Stomach (tissue), 8 donors: ENCODE measurements at regions not wholly inside any gene's neighbourhood (a gene's known extent, or its start where the extent isn't known, plus 50 kb on each side); places are given as distances from the start of the nearest gene placed in this dataset.
A peak's percentile ranks its signal among the peaks of the same experiment; 100 is the strongest.

Source experiments
- DNase-seq, 2 donors: peaks; one replicate each; pipeline versions ENCODE4 v3.0.0 to v3.0.0-alpha.2; 2013 to 2019
- H3K27ac ChIP-seq, 5 donors: fragments of 200-600 bp in 4 of 5; sonication (generic) in 4 of 5; one replicate each; pipeline ENCODE4 v1.5.1; 2013 to 2019; ENCODE audit warnings: mild to moderate bottlenecking in 1 of 5, moderate library complexity in 1 of 5
- H3K27me3 ChIP-seq, 3 donors: fragments of 200-600 bp; sonication (generic); one replicate each; pipeline ENCODE4 v1.5.1; 2017 to 2019; ENCODE audit warnings: mixed run types in 1 of 3
- H3K36me3 ChIP-seq, 4 donors: fragments of 200-600 bp; sonication (generic); 1 replicate in 3 of 4; 2 replicates in 1 of 4; pipeline ENCODE4 v1.5.1; 2016 to 2019
- H3K4me1 ChIP-seq, 4 donors: fragments of 200-600 bp; sonication (generic); one replicate each; pipeline ENCODE4 v1.5.1; 2016 to 2019
- H3K4me3 ChIP-seq, 4 donors: fragments of 200-600 bp; sonication (generic) in 3 of 4; one replicate each; pipeline ENCODE4 v1.5.1; 2016 to 2019; ENCODE audit warnings: mild to moderate bottlenecking in 1 of 4
- H3K9me3 ChIP-seq, 4 donors: fragments of 200-600 bp; sonication (generic); one replicate each; pipeline ENCODE4 v1.5.1; 2016 to 2019
- CTCF ChIP-seq, 7 experiments: fragments of 450-650 bp in 4 of 7; fragments of 200-600 bp in 3 of 7; sonication (generic) in 3 of 7; IDR thresholded peaks; one replicate each; pipeline ENCODE4 v1.5.1; 2016 to 2019; ENCODE audit warnings: antibody characterized with exemption in 7 of 7, control low read depth in 2 of 7, mild to moderate bottlenecking in 1 of 7
- EP300 ChIP-seq: sonication (generic); formaldehyde crosslinking; IDR thresholded peaks from one replicate; pipeline ENCODE4 v1.6.1; 2017; ENCODE audit warnings: antibody characterized with exemption
- POLR2A ChIP-seq, 4 donors: fragments of 450-650 bp; IDR thresholded peaks; one replicate each; pipeline ENCODE4 v1.6.1; 2016; ENCODE audit warnings: antibody characterized with exemption in 4 of 4, control low read depth in 2 of 4, mild to moderate bottlenecking in 1 of 4, moderate library complexity in 1 of 4
- POLR2AphosphoS5 ChIP-seq, 3 donors: sonication (generic); formaldehyde crosslinking; IDR thresholded peaks; one replicate each; pipeline ENCODE4 v1.6.1; 2016; ENCODE audit warnings: antibody characterized with exemption in 3 of 3
- WGBS, 5 donors: extraction: QIAGEN DNeasy Blood & Tissue Kit in 3 of 5; methylation state at CpG; one replicate each; pipeline versions ENCODE4 v1.1.5 to v1.1.7; 2013 to 2018; 5-methylcytosine and 5-hydroxymethylcytosine counted together
- intact Hi-C: fragments of 100-400 bp; cut with DNase I; formaldehyde crosslinking; loops from one replicate; pipeline ENCODE4 v1.15.1; 2023; ENCODE audit warnings: low total_unique reads
- donor health status: healthy with polysubstance abuse.
- donor health status: Bipolar disorder and iron deficiency.
- donor health status: healthy.

GRCh38 chr15:23750179-23750578 lies 63.1 kb upstream of the NDN start:
- intact Hi-C loops = no loop called here
- H3K4me1 ChIP-seq = no peaks in the 10 kb centered on the region
- H3K4me3 ChIP-seq = no peak overlapping the region
- WGBS, 5 donors = 54 to 66% (median 57%) methylated on average over 4 of the region's 4 CpGs
- peaks cover 0 to 7% (median 2%) of the 10 kb centered on the region in 4 donors for H3K9me3 ChIP-seq
- DNase-seq = no peak
- no peaks in the 10 kb centered on the region for H3K36me3 ChIP-seq
- TF ChIP-seq CTCF (IDR thresholded peaks at IDR 0.05) = no peak
- TF ChIP-seq EP300 = no peak
- no peak for TF ChIP-seq POLR2AphosphoS5 (IDR thresholded peaks at IDR 0.05)
- TF ChIP-seq POLR2A (IDR thresholded peaks at IDR 0.05) = no peak
- H3K27me3 ChIP-seq = no peaks in the 10 kb centered on the region
- H3K27ac ChIP-seq = peak overlapping the region in 1 of 5 donors; percentile 31

GRCh38 chr15:23750776-23751175 lies 63.7 kb upstream of the NDN start:
- no peak overlapping the region for H3K4me3 ChIP-seq
- 37 to 71% (median 51%) methylated on average over 1 of the region's 1 CpG for WGBS, 5 donors
- peak in 1 of 2 donors; percentile 70 for DNase-seq
- TF ChIP-seq POLR2AphosphoS5 (IDR thresholded peaks at IDR 0.05) (no peak), CTCF (IDR thresholded peaks at IDR 0.05) (no peak), EP300 (no peak), POLR2A (IDR thresholded peaks at IDR 0.05) (no peak)
- H3K36me3 ChIP-seq = no peaks in the 10 kb centered on the region
- intact Hi-C loops = no loop called here
- H3K9me3 ChIP-seq = peaks cover 0 to 9% (median 6%) of the 10 kb centered on the region in 4 donors
- H3K27ac ChIP-seq = no peak overlapping the region
- H3K4me1 ChIP-seq = no peaks in the 10 kb centered on the region
- H3K27me3 ChIP-seq = no peaks in the 10 kb centered on the region

GRCh38 chr15:23753248-23753647 lies 66.1 kb upstream of the NDN start:
- TF ChIP-seq EP300 (no peak), CTCF (IDR thresholded peaks at IDR 0.05) (no peak), POLR2A (IDR thresholded peaks at IDR 0.05) (no peak), POLR2AphosphoS5 (IDR thresholded peaks at IDR 0.05) (no peak)
- Histone ChIP-seq H3K9me3 (peaks cover 0 to 16% (median 10%) of the 10 kb centered on the region in 4 donors), H3K4me3 (no peak overlapping the region), H3K27me3 (no peaks in the 10 kb centered on the region), H3K36me3 (no peaks in the 10 kb centered on the region), H3K27ac (no peak overlapping the region), H3K4me1 (no peaks in the 10 kb centered on the region)
- DNase-seq = no peak
- 25 to 70% (median 60%) methylated on average over 1 to 2 of the region's 2 CpGs for WGBS, 5 donors
- intact Hi-C loops = no loop called here

- H3K9me3 ChIP-seq = peaks cover 0 to 21% (median 12%) of the 10 kb centered on the region in 4 donors
- no peaks in the 10 kb centered on the region for H3K27me3 ChIP-seq
- no peak overlapping the region for H3K27ac ChIP-seq
- H3K36me3 ChIP-seq = no peaks in the 10 kb centered on the region
- no peak for TF ChIP-seq EP300
- TF ChIP-seq CTCF (IDR thresholded peaks at IDR 0.05) = no peak
- no peak for TF ChIP-seq POLR2AphosphoS5 (IDR thresholded peaks at IDR 0.05)
- TF ChIP-seq POLR2A (IDR thresholded peaks at IDR 0.05) = no peak
- intact Hi-C loops = no loop called here
- peak in 1 of 2 donors; percentile 25 for DNase-seq
- H3K4me1 ChIP-seq = no peaks in the 10 kb centered on the region
- H3K4me3 ChIP-seq = no peak overlapping the region
- WGBS, 5 donors = 47 to 56% (median 52%) methylated on average over 7 of the region's 7 CpGs
Measured at GRCh38 chr15:23758891-23759290, 71.8 kb upstream of the NDN start.
